ENCODE measurements at regions not wholly inside any gene's neighbourhood (a gene's known extent, or its start where the extent isn't known, plus 50 kb on each side); places are given as distances from the start of the nearest gene placed in this dataset.
A peak's percentile ranks its signal among the peaks of the same experiment; 100 is the strongest.

GRCh38 chr9:89724659-89725058, 119.8 kb downstream of the GADD45G start:
- DNase-seq = peak in 1 of 3 donors; percentile 35

- DNase-seq = peak; percentile 56 to 83 (median 62)
These were observed 120.5 kb downstream of the GADD45G start for GRCh38 chr9:89725271-89725670.

GRCh38 chr9:89729954-89730530, 125.2 kb downstream of the GADD45G start:
- DNase-seq = no peak

GRCh38 chr9:89730715-89731114, 125.9 kb downstream of the GADD45G start:
- no peak for DNase-seq

GRCh38 chr9:89731262-89732182, 126.7 kb downstream of the GADD45G start:
- DNase-seq = no peak

DNA sequence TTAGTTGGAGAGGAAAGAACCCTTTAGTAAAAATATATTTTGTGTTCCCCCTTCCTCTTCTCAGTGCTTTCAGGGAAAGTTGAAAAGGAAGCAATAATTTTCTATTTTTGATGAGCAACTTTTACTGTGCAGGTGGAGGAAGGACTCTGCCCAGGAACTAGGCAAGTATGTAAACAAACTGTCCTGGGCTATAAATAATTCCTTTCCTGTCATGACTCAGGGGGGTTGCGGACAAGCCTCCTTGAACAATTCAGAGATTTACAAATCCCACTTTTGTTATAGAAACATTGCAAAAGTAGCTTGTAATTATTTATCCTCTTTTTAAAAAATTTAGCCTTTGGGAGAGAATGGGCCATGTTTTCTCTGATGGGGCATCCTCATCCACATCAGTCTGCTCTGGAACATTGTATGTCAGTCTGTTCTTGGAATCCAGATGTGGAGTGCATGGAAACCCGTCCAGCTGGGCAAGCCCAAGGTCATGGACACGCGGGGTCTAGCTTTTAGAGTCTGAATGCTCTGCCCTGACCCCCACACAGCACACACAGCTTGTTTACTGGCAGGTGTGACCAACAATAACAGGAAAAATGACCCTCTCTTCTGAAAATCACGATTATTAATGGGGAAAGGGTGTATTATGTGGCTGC, 127.6 kb downstream of the GADD45G start:
- DNase-seq = no peak

GRCh38 chr9:89732939-89733324, 128.1 kb downstream of the GADD45G start:
- DNase-seq = no peak

DNA sequence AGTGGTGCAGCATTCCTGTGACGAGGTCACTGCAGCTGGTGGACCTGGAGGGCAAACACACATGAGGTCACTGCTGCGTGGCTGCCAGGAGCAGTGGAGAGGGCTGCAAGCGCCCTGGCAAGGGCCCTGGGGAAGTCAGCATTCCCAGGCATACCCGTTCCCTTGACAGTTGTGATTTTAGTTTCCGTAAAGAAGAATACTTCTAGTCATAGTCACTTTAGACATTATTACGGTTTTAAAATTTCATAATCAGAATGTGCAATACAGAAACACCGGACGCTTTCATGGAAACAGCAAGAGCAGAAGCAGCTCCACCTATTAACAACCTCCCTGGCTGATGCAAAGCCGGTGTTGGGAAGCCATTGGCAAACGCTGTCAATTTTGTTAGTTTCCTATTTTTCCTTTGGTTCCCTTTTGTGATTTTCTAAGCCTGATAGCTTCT, 129.8 kb downstream of the GADD45G start:
- DNase-seq = peak in 2 of 3 donors; percentile 41 to 53

GRCh38 chr9:89738137-89738932, 133.5 kb downstream of the GADD45G start:
- DNase-seq = no peak

DNA sequence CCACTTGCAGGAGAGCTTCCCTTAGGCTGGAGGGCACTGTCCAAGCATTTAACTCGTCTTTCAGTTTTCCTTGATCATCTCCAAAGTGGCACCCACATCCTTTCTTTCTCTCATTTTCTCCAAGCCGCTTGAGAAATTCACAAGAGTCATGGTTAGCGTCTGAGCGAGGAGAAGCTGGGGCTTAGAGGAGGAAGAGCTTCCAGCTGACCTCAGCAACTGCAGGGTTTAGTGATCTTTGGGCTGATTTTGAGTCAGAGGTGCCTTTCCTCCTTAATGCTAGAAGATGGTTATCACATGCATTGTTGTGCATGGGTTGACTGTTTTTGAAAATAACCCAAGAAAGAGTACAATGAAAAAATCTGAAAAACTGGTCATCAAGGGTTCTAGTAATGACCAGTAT, 134.7 kb downstream of the GADD45G start:
- peak; percentile 77 to 87 (median 85) for DNase-seq

DNA sequence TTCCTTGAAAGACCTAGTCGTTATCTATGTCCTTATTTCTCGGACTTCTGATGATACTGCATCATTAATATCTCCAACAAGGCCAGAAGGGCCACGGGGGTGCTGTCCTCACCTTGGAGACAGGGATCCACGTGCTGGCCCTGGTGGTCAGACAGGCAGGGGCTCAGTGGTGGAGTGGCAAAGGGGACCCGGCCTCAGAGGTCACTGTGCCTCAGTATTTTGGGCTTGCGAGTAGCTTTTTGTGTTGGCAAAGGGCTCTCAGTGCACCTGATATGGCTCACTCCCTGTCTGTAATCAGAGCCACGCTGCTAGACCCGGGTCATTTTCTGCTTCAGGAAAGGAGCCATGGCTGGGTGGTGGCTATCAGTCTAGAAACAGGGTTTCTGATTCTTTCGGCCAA, 135.1 kb downstream of the GADD45G start:
- no peak for DNase-seq

DNA sequence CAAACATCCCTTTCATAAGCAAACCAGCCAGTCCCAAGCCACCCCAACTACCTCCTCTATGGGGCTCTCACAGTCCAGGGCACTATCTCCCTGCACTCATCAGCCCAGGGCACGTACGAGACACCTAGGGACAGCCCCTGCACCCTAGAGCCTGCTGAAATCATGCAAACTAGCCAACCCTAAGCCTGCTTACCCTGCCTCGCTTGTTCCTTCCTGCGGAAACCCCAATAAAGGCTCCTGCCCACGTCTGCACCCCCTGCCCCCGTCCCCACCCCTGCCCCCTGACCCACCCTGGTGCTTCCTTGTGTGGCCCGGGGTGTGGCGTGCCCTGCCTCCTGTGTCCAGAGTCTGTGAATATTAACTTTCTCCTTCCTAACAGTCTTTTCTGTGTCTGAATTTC, 135.9 kb downstream of the GADD45G start:
- DNase-seq = no peak

DNA sequence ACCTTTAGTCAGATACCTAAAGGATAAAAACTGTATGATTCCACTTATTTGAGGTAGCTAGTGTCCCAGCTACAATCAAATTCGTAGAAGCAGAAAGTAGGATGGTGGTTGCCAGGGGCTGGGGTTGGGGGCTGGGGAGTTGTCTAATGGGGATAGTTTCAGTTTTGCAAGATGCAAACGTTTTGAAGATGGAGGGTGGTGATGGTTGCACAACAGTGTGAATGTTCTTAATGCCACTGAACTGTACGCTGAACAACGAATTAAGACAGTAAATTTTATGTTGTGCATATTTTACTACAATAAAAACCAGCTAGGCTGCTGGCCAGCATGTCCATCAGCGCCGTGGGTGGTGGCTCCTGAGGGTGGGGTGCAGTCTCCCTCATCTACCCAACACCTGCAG, 137.8 kb downstream of the GADD45G start:
- no peak for DNase-seq

- no peak for DNase-seq
These were observed 138.4 kb downstream of the GADD45G start for GRCh38 chr9:89743216-89743572.

DNA sequence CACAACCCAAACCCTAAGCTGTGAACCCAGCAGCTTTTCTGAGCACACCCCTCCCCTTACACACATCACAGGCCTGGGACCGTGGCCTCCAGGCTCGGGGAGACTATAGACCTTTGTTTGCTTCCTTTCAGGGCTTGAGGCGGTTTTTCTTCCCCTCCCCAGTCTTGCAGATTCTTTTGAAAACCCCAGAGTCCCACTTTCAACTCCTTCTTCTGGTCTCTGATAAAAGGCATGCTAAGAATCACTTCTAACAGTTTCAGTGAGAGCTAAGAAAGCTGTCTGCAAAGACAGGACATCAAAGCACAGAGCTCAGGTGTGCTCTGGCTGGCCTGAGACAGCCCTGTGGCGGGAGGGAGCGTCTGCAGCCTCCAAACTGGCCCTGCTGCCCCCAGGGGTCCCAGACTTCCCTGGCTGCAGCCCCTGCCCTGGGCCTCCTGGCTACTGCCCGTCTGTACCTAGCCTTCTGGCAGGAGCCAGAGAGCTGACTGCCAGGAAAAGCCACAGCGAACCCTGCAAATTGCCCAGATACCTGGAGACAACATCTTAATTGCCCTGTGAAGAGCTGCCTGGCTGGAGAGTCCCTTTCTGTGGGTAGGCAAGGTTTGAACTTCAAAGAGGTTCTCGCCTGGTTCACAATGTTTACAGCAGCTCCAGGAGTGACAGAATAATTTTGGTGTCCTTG, 138.9 kb downstream of the GADD45G start:
- no peak for DNase-seq

GRCh38 chr9:89744255-89744648, 139.4 kb downstream of the GADD45G start:
- DNase-seq = no peak

GRCh38 chr9:89744730-89745129, 139.9 kb downstream of the GADD45G start:
- no peak for DNase-seq

- no peak for DNase-seq
These were observed 141.0 kb downstream of the GADD45G start for GRCh38 chr9:89745601-89746376.

DNA sequence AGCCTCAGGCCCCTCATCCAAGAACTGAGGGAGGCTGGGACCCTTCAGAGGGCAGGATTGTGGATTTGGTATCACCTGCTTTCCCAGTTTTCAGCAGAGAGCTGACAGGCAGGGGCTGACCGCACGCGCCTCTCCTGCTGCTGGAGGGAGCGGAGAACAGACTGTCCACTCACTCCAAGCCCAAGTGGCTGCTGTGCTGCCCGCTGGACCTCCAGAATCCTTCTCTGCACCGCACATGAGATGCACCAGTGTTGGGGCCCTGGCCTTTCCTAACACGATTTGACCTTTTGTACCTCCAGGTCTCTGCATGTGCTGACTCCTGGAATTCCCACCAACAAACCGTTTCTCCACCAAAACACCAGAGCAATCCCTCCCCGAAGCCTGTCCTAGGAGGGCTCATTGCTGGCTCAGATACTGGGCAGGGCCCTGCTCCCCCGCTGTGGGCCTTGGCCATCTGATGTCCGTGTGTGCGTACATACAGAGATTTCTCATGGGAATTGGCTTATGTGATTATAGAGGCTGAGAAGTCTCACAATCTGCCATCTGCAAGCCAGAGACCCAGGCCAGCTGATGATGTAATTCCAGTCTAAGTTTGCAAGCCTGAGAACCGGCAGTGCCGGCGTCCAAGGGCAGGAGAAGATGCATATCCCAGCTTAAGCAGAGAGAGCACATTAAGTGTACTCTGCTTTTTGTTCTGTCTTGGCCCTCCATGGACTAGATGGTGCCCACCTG, 141.7 kb downstream of the GADD45G start:
- no peak for DNase-seq

GRCh38 chr9:89747596-89747995, 142.8 kb downstream of the GADD45G start:
- no peak for DNase-seq
